Neural progenitor cell (in vitro differentiated cells): ENCODE measurements at regions not wholly inside any gene's neighbourhood (a gene's known extent, or its start where the extent isn't known, plus 50 kb on each side); places are given as distances from the start of the nearest gene placed in this dataset.
A peak's percentile ranks its signal among the peaks of the same experiment; 100 is the strongest.
"Not testable (repeated sequence)": the region's sequence is repeated elsewhere in the genome, so short reads cannot be mapped to it uniquely, and the experiment has no call there.

Source experiments
- DNase-seq: peaks from one replicate; pipeline ENCODE4 v3.0.0-alpha.2; 2016; ENCODE audit warnings: low spot score
- H2AFZ ChIP-seq: fragments of 200-600 bp; sonication (generic); replicated peaks from 2 replicates; pipeline ENCODE4 v1.6.1; 2016; ENCODE audit warnings: antibody characterized with exemption
- H3F3A ChIP-seq: fragments of 200-600 bp; sonication (generic); 2 replicates; pipeline ENCODE4 v1.6.1; 2016; ENCODE audit warnings: antibody characterized with exemption, low read depth
- H3K27ac ChIP-seq: fragments of 200-600 bp; sonication (generic); 2 replicates; pipeline ENCODE4 v1.5.1; 2016; ENCODE audit warnings: mild to moderate bottlenecking
- H3K27me3 ChIP-seq: fragments of 200-600 bp; sonication (generic); 2 replicates; pipeline ENCODE4 v1.6.1; 2016; ENCODE audit warnings: mild to moderate bottlenecking, moderate library complexity
- H3K36me3 ChIP-seq: fragments of 200-600 bp; sonication (generic); 2 replicates; pipeline ENCODE4 v1.5.1; 2016
- H3K4me1 ChIP-seq: fragments of 200-600 bp; sonication (generic); 2 replicates; pipeline ENCODE4 v1.6.1; 2016; ENCODE audit warnings: mixed run types
- H3K4me2 ChIP-seq: fragments of 200-600 bp; sonication (generic); 2 replicates; pipeline ENCODE4 v1.6.1; 2016
- H3K4me3 ChIP-seq: fragments of 200-600 bp; sonication (generic); 2 replicates; pipeline ENCODE4 v1.5.1; 2016
- H3K79me2 ChIP-seq: fragments of 200-600 bp; sonication (generic); 2 replicates; pipeline ENCODE4 v1.6.1; 2016; ENCODE audit warnings: low read depth
- H3K9ac ChIP-seq: fragments of 200-600 bp; sonication (generic); 2 replicates; pipeline ENCODE4 v1.6.1; 2016
- H3K9me3 ChIP-seq: fragments of 200-600 bp; sonication (generic); 2 replicates; pipeline ENCODE4 v1.5.1; 2016; ENCODE audit warnings: low read depth
- H4K20me1 ChIP-seq: fragments of 200-600 bp; sonication (generic); 2 replicates; pipeline ENCODE4 v1.6.1; 2016; ENCODE audit warnings: low read depth
- H3K27ac Mint-ChIP-seq: 3 replicates; pipeline ENCODE4 v1.8.0; 2021; ENCODE audit warnings: mixed read lengths
- H3K27me3 Mint-ChIP-seq: 2 replicates; pipeline ENCODE4 v1.8.0; 2022; ENCODE audit warnings: low read depth, mild to moderate bottlenecking, inconsistent platforms, moderate library complexity, mixed read lengths; ENCODE audit not compliant: insufficient read depth
- H3K36me3 Mint-ChIP-seq: 3 replicates; pipeline ENCODE4 v1.8.0; 2021; ENCODE audit warnings: mixed read lengths
- H3K4me1 Mint-ChIP-seq: 3 replicates; pipeline ENCODE4 v1.8.0; 2021; ENCODE audit warnings: mixed read lengths
- H3K4me3 Mint-ChIP-seq: 3 replicates; pipeline ENCODE4 v1.8.0; 2021; ENCODE audit warnings: mild to moderate bottlenecking, moderate library complexity, mixed read lengths
- H3K9me3 Mint-ChIP-seq: 3 replicates; pipeline ENCODE4 v1.8.0; 2020; ENCODE audit warnings: mixed read lengths
- EZH2 ChIP-seq: fragments of 200-600 bp; sonication (generic); IDR thresholded peaks from 2 replicates; pipeline ENCODE4 v1.6.1; 2017; ENCODE audit warnings: antibody characterized with exemption, mild to moderate bottlenecking, moderate library complexity
- EZH2phosphoT487 ChIP-seq: fragments of 200-600 bp; sonication (generic); IDR thresholded peaks from 2 replicates; pipeline ENCODE4 v1.6.1; 2017; ENCODE audit warnings: antibody characterized with exemption
- TF ChIP-seq, protein P1 (sequence below): fragments of 200-600 bp; sonication (generic); IDR thresholded peaks from 2 replicates; pipeline ENCODE4 v1.5.1; 2017; ENCODE audit warnings: antibody characterized with exemption, mild to moderate bottlenecking

DNA sequence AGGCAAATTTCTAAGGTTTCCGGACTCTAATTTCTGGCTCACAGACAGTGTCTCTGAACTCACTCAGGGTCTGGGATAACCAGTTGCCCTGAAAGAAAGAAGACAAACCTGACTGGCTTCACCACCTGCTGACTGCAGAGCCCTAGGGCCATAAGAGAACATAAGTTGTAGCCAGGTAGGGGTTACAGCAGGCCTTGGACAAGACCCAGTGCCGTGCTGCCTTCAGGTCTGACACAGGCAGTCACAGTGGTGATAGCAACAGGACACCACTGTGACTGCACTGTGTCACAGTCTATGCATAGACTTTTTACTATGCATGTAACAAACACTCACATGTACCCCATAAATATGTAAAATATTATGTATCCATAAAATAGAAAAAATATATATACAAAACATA lies 508.5 kb downstream of the PID1 start:
- no peaks in the 10 kb centered on the region for H3K36me3 Mint-ChIP-seq
- H3K9ac ChIP-seq: no peak overlapping the region
- no peak overlapping the region for H2AFZ ChIP-seq
- H3K36me3 ChIP-seq: no peaks in the 10 kb centered on the region
- DNase-seq: no peak
- H3K27ac Mint-ChIP-seq: no peak overlapping the region
- no peak overlapping the region for H3K27ac ChIP-seq
- H3K9me3 ChIP-seq: no peaks in the 10 kb centered on the region
- H4K20me1 ChIP-seq: peaks cover 4% of the 10 kb centered on the region
- H3K4me3 ChIP-seq: no peak overlapping the region
- H3K4me1 Mint-ChIP-seq: peaks cover 12% of the 10 kb centered on the region
- no peaks in the 10 kb centered on the region for H3K4me1 ChIP-seq
- H3K27me3 Mint-ChIP-seq: peaks cover 9% of the 10 kb centered on the region
- H3F3A ChIP-seq: peaks cover 4% of the 10 kb centered on the region
- no peak overlapping the region for H3K4me3 Mint-ChIP-seq
- H3K27me3 ChIP-seq: peaks cover 61% of the 10 kb centered on the region
- H3K9me3 Mint-ChIP-seq: no peaks in the 10 kb centered on the region
- no peaks in the 10 kb centered on the region for H3K79me2 ChIP-seq
- H3K4me2 ChIP-seq: no peak overlapping the region
- TF ChIP-seq, protein P1, sequence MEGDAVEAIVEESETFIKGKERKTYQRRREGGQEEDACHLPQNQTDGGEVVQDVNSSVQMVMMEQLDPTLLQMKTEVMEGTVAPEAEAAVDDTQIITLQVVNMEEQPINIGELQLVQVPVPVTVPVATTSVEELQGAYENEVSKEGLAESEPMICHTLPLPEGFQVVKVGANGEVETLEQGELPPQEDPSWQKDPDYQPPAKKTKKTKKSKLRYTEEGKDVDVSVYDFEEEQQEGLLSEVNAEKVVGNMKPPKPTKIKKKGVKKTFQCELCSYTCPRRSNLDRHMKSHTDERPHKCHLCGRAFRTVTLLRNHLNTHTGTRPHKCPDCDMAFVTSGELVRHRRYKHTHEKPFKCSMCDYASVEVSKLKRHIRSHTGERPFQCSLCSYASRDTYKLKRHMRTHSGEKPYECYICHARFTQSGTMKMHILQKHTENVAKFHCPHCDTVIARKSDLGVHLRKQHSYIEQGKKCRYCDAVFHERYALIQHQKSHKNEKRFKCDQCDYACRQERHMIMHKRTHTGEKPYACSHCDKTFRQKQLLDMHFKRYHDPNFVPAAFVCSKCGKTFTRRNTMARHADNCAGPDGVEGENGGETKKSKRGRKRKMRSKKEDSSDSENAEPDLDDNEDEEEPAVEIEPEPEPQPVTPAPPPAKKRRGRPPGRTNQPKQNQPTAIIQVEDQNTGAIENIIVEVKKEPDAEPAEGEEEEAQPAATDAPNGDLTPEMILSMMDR: no peak
- no peak for TF ChIP-seq EZH2phosphoT487
- no peak for TF ChIP-seq EZH2

DNA sequence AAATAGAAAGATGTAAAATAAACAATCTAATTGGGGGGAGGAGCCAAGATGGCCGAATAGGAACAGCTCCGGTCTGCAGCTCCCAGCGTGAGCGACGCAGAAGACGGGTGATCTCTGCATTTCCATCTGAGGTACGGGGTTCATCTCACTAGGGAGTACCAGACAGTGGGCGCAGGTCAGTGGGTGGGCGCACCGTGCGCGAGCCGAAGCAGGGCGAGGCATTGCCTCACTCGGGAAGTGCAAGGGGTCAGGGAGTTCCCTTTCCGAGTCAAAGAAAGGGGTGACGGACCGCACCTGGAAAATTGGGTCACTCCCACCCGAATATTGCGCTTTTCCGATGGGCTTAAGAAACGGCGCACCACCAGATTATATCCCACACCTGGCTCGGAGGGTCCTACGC lies 515.4 kb downstream of the PID1 start:
- H3K4me2 ChIP-seq, H3K9me3 ChIP-seq, H3K9ac ChIP-seq, H3K4me3 Mint-ChIP-seq, H2AFZ ChIP-seq, H3K4me1 Mint-ChIP-seq, H3K4me3 ChIP-seq, H3K27me3 Mint-ChIP-seq, H4K20me1 ChIP-seq, H3K27ac ChIP-seq, H3K4me1 ChIP-seq, DNase-seq, H3K27me3 ChIP-seq, H3K36me3 ChIP-seq, H3K36me3 Mint-ChIP-seq, H3K27ac Mint-ChIP-seq, H3F3A ChIP-seq, H3K79me2 ChIP-seq: not testable (repeated sequence)
- peaks cover 10% of the 10 kb centered on the region for H3K9me3 Mint-ChIP-seq

DNA sequence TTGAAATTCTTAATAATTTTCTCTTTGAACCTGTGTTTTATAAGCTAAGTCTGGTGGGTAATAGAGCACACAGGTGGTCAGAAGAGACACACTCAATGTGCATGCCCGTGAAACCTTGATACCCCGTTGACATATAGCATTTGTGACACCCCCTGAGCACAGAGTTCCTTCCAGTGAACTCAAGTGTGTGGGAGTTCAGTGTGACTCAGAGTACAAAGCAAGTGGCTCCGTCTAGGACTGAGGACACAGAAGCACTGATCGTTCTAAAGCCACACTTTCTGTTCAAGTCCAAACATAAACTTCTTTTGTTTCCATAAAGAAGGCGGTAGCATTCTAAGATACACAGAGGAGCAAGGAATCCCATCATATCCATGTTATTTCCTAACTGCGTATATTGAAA lies 523.6 kb downstream of the PID1 start:
- H3K9me3 Mint-ChIP-seq: no peaks in the 10 kb centered on the region
- no peaks in the 10 kb centered on the region for H4K20me1 ChIP-seq
- H3K4me3 ChIP-seq: no peak overlapping the region
- H3K9me3 ChIP-seq: no peaks in the 10 kb centered on the region
- H3K36me3 Mint-ChIP-seq: no peaks in the 10 kb centered on the region
- no peaks in the 10 kb centered on the region for H3K4me1 ChIP-seq
- no peaks in the 10 kb centered on the region for H3K36me3 ChIP-seq
- no peak for DNase-seq
- H2AFZ ChIP-seq: no peak overlapping the region
- peak overlapping the region; percentile 40 for H3K27ac Mint-ChIP-seq
- TF ChIP-seq EZH2 (no peak), EZH2phosphoT487 (no peak)
- TF ChIP-seq, protein P1: no peak
- H3K27ac ChIP-seq: no peak overlapping the region
- H3K4me1 Mint-ChIP-seq: peaks cover 3% of the 10 kb centered on the region
- H3K79me2 ChIP-seq: no peaks in the 10 kb centered on the region
- peaks cover 4% of the 10 kb centered on the region for H3K27me3 Mint-ChIP-seq
- H3K27me3 ChIP-seq: no peaks in the 10 kb centered on the region
- no peak overlapping the region for H3K4me3 Mint-ChIP-seq
- H3F3A ChIP-seq: no peaks in the 10 kb centered on the region
- H3K9ac ChIP-seq: no peak overlapping the region
- H3K4me2 ChIP-seq: no peak overlapping the region

DNA sequence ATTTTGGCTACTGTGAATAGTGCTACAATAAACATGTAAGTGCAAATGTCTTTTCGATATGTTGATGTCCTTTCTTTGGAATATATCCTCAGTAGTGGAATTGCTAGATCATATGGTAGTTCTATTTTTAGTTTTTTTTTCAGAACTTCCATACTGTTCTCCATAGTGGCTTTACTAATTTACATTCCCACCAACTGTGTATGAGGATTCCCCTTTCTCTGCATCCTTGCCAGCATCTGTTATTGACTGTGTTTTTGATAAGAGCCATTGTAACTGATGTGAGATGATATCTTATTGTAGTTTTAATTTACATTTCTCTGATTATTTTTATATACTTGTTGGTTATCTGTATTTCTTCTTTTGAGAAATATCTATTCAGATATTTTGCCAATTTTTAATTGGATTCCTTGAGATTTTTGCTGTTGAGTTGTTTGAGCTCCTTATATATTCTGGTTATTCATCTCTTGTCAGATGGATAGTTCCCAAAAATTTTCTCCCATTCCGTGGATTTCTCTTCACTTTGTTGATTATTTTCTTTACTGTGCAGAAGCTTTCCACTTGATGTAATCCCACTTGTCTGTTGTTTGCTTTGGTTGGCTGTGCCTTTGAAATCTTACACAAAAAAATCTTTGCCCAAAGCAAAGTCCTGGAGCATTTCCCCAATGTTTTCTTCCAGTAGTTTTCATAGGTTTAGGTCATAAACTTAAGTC lies 532.3 kb downstream of the PID1 start:
- Histone ChIP-seq H3K36me3 (no peaks in the 10 kb centered on the region), H3K79me2 (no peaks in the 10 kb centered on the region), H3K4me2 (no peak overlapping the region), H3K4me1 (no peaks in the 10 kb centered on the region), H3F3A (no peaks in the 10 kb centered on the region), H3K9me3 (no peaks in the 10 kb centered on the region), H3K9ac (no peak overlapping the region), H3K27me3 (no peaks in the 10 kb centered on the region), H2AFZ (no peak overlapping the region), H4K20me1 (no peaks in the 10 kb centered on the region), H3K4me3 (no peak overlapping the region), H3K27ac (no peak overlapping the region)
- H3K27me3 Mint-ChIP-seq: no peaks in the 10 kb centered on the region
- H3K36me3 Mint-ChIP-seq: no peaks in the 10 kb centered on the region
- no peaks in the 10 kb centered on the region for H3K9me3 Mint-ChIP-seq
- no peak overlapping the region for H3K4me3 Mint-ChIP-seq
- no peak overlapping the region for H3K27ac Mint-ChIP-seq
- H3K4me1 Mint-ChIP-seq: no peaks in the 10 kb centered on the region
- DNase-seq: no peak
- TF ChIP-seq EZH2phosphoT487: no peak
- TF ChIP-seq EZH2: no peak
- TF ChIP-seq, protein P1: no peak
